ENCODE measurements at regions not wholly inside any gene's neighbourhood (a gene's known extent, or its start where the extent isn't known, plus 50 kb on each side); places are given as distances from the start of the nearest gene placed in this dataset.

GRCh38 chrX:20472148-20472547 is 205.4 kb upstream of the RPS6KA3 start:
- Histone ChIP-seq H3K27me3 (ENCODE audit: insufficient read depth) (no peaks in the 10 kb centered on the region), H3K36me3 (replicated peaks in 1 of 2; ENCODE audit: control insufficient read depth in 1 of 2, insufficient read depth in 2 of 2, low read length in 1 of 2) (no peaks in the 10 kb centered on the region), H3K9me3 (no peaks in the 10 kb centered on the region), H4K20me1 (ENCODE audit: insufficient read depth) (no peaks in the 10 kb centered on the region), H3K79me2 (ENCODE audit: insufficient read depth) (no peaks in the 10 kb centered on the region), H2AFZ (ENCODE audit: low read depth) (no peak overlapping the region), H3K9ac (no peak overlapping the region), H3K4me1 (ENCODE audit: control insufficient read depth in 1 of 2, insufficient read depth in 2 of 2, low read depth in 1 of 2, low read length in 1 of 2) (no peaks in the 10 kb centered on the region; a peak in 1 of 4 replicates), H3K9me2 (no peaks in the 10 kb centered on the region), H3F3A (replicated peaks; ENCODE audit: insufficient read depth) (no peaks in the 10 kb centered on the region), H3K4me3 (ENCODE audit: low read depth in 2 of 2, low read length in 1 of 2) (no peak overlapping the region), H3K4me2 (no peak overlapping the region), H3K27ac (ENCODE audit: low read depth in 2 of 2, low read length in 1 of 2) (no peak overlapping the region)
- TF ChIP-seq NRF1 (IDR thresholded peaks at IDR 0.05; ENCODE audit: low read depth, low read length) (no peak), CHD2 (IDR thresholded peaks at IDR 0.05; ENCODE audit: low read length, partially characterized antibody) (no peak), RAD21 (IDR thresholded peaks at IDR 0.05; ENCODE audit: low read length) (no peak), ZBTB33 (IDR thresholded peaks at IDR 0.05; ENCODE audit: borderline replicate concordance, low read depth) (no peak), CTCF (IDR thresholded peaks at IDR 0.05) (no peak), TEAD4 (IDR thresholded peaks at IDR 0.05; ENCODE audit: borderline replicate concordance, insufficient read depth) (no peak), EZH2phosphoT487 (IDR thresholded peaks at IDR 0.05; ENCODE audit: borderline replicate concordance, low read depth) (no peak), IRF3 (IDR thresholded peaks at IDR 0.05; ENCODE audit: low read depth, low read length) (no peak), EP300 (IDR thresholded peaks at IDR 0.05; ENCODE audit: borderline replicate concordance in 1 of 2, low read depth in 1 of 2, low read length in 1 of 2) (no peak)
- TF ChIP-seq, protein P1, sequence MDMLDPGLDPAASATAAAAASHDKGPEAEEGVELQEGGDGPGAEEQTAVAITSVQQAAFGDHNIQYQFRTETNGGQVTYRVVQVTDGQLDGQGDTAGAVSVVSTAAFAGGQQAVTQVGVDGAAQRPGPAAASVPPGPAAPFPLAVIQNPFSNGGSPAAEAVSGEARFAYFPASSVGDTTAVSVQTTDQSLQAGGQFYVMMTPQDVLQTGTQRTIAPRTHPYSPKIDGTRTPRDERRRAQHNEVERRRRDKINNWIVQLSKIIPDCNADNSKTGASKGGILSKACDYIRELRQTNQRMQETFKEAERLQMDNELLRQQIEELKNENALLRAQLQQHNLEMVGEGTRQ (IDR thresholded peaks at IDR 0.05; ENCODE audit: borderline replicate concordance, low read depth, low read length), result no peak
- TF ChIP-seq, protein P2, sequence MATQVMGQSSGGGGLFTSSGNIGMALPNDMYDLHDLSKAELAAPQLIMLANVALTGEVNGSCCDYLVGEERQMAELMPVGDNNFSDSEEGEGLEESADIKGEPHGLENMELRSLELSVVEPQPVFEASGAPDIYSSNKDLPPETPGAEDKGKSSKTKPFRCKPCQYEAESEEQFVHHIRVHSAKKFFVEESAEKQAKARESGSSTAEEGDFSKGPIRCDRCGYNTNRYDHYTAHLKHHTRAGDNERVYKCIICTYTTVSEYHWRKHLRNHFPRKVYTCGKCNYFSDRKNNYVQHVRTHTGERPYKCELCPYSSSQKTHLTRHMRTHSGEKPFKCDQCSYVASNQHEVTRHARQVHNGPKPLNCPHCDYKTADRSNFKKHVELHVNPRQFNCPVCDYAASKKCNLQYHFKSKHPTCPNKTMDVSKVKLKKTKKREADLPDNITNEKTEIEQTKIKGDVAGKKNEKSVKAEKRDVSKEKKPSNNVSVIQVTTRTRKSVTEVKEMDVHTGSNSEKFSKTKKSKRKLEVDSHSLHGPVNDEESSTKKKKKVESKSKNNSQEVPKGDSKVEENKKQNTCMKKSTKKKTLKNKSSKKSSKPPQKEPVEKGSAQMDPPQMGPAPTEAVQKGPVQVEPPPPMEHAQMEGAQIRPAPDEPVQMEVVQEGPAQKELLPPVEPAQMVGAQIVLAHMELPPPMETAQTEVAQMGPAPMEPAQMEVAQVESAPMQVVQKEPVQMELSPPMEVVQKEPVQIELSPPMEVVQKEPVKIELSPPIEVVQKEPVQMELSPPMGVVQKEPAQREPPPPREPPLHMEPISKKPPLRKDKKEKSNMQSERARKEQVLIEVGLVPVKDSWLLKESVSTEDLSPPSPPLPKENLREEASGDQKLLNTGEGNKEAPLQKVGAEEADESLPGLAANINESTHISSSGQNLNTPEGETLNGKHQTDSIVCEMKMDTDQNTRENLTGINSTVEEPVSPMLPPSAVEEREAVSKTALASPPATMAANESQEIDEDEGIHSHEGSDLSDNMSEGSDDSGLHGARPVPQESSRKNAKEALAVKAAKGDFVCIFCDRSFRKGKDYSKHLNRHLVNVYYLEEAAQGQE (IDR thresholded peaks at IDR 0.05; ENCODE audit: low read depth, low read length), result no peak
- DNase-seq, result no peak
- 30% methylated on average over 1 of the region's 1 CpG for WGBS (ENCODE audit: low lambda C conversion rate)
- ChIA-PET CTCF (interaction anchor here (0.8 kb wide), 1 partner anchor 9 kb away, joined by 4 read pairs; no protein-coding TSS in a partner anchor), POLR2A (no interaction called here)
